Chondrocyte (in vitro differentiated cells): ENCODE measurements at regions not wholly inside any gene's neighbourhood (a gene's known extent, or its start where the extent isn't known, plus 50 kb on each side); places are given as distances from the start of the nearest gene placed in this dataset.

ENCODE experiments used
- DNase-seq: peaks from one replicate; pipeline ENCODE4 v3.0.0; 2021; ENCODE audit warnings: mixed read lengths, low spot score
- H3K27ac Mint-ChIP-seq: one replicate; pipeline ENCODE4 v1.8.0; 2021; ENCODE audit warnings: mild to moderate bottlenecking, moderate library complexity, mixed read lengths; ENCODE audit not compliant: unreplicated experiment
- H3K27me3 Mint-ChIP-seq: 2 replicates; pipeline ENCODE4 v1.8.0; 2021; ENCODE audit warnings: low read depth, mixed read lengths
- H3K36me3 Mint-ChIP-seq: 2 replicates; pipeline ENCODE4 v1.8.0; 2021; ENCODE audit warnings: low read depth, mixed read lengths
- H3K4me1 Mint-ChIP-seq: 2 replicates; pipeline ENCODE4 v1.8.0; 2021; ENCODE audit warnings: low read depth, mild to moderate bottlenecking, mixed read lengths
- H3K4me3 Mint-ChIP-seq: one replicate; pipeline ENCODE4 v1.8.0; 2021; ENCODE audit warnings: mild to moderate bottlenecking, moderate library complexity, mixed read lengths; ENCODE audit not compliant: unreplicated experiment
- H3K9me3 Mint-ChIP-seq: 2 replicates; pipeline ENCODE4 v1.8.0; 2021; ENCODE audit warnings: low read depth, mixed read lengths
- TF ChIP-seq, protein P1 (sequence below): fragments of 200-600 bp; sonication (generic); IDR thresholded peaks from 2 replicates; pipeline ENCODE4 v1.5.0; 2021; ENCODE audit warnings: antibody characterized with exemption, mild to moderate bottlenecking, moderate library complexity

DNA sequence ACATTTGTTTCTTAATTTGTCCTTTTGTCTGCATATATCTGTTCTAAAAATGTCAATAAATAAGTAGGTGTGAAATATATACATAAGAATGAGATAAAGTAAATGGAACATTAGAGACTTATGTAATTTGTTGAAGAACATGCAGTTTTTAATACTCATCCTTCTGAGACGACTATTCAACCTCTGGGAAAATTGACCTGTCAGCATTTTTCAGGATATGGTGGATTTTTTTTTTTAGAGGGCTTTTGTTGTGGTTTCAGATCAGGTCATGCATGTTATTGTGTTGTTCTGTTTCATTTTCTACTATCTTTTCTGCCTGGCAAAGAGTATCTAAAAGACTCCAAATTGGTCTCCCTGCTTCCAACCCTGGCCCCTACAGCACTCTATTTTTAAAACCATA, 97.3 kb downstream of the PCDH7 start:
- H3K27me3 Mint-ChIP-seq, result no peaks in the 10 kb centered on the region
- DNase-seq, result no peak
- H3K27ac Mint-ChIP-seq, result no peak overlapping the region
- H3K4me1 Mint-ChIP-seq, result peaks cover 18% of the 10 kb centered on the region
- TF ChIP-seq, protein P1, sequence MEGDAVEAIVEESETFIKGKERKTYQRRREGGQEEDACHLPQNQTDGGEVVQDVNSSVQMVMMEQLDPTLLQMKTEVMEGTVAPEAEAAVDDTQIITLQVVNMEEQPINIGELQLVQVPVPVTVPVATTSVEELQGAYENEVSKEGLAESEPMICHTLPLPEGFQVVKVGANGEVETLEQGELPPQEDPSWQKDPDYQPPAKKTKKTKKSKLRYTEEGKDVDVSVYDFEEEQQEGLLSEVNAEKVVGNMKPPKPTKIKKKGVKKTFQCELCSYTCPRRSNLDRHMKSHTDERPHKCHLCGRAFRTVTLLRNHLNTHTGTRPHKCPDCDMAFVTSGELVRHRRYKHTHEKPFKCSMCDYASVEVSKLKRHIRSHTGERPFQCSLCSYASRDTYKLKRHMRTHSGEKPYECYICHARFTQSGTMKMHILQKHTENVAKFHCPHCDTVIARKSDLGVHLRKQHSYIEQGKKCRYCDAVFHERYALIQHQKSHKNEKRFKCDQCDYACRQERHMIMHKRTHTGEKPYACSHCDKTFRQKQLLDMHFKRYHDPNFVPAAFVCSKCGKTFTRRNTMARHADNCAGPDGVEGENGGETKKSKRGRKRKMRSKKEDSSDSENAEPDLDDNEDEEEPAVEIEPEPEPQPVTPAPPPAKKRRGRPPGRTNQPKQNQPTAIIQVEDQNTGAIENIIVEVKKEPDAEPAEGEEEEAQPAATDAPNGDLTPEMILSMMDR, result no peak
- H3K9me3 Mint-ChIP-seq, result no peaks in the 10 kb centered on the region
- no peak overlapping the region for H3K4me3 Mint-ChIP-seq
- H3K36me3 Mint-ChIP-seq, result no peaks in the 10 kb centered on the region

DNA sequence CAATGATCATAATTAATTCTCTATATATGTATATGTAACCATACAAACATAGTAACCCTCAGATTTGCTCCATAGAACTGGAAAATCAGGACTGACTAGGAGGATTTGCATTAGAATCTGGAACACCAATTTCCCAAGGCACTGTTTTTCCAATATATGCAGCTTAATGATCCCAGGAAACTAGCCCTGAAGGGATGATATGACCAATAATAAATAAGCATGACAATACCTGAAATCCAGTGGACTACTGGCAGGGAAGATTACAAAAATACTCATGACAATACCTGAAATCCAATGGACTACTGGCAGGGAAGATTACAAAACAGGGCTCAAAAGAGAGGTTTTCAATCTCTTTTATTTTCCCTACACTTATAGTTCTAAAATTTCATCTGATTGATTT, 98.4 kb downstream of the PCDH7 start:
- no peaks in the 10 kb centered on the region for H3K36me3 Mint-ChIP-seq
- H3K4me3 Mint-ChIP-seq, result no peak overlapping the region
- TF ChIP-seq, protein P1, result no peak
- H3K27ac Mint-ChIP-seq, result no peak overlapping the region
- no peak for DNase-seq
- H3K9me3 Mint-ChIP-seq, result no peaks in the 10 kb centered on the region
- H3K27me3 Mint-ChIP-seq, result no peaks in the 10 kb centered on the region
- H3K4me1 Mint-ChIP-seq, result peaks cover 18% of the 10 kb centered on the region

DNA sequence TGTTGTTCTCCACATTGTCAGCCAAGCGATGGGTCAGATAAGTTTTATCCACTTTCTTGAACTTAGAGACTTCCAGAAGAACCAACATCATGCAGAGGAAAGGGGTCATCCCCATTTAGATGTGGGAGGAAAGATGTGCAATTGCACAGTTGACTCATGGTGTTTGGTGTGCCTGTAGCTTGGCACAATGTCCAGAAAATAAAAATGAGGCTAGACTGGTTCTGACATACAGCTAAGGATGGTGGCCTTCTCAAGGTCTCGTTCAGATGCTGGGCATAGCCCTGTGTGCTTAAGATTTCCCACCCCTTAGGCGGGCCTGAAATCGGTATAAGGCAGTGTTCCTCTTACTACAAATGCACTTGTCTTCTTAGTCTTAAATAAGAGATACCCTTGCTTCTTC, 101.1 kb downstream of the PCDH7 start:
- DNase-seq, result no peak
- Mint-ChIP-seq H3K27ac (no peak overlapping the region), H3K4me3 (no peak overlapping the region), H3K4me1 (peaks cover 30% of the 10 kb centered on the region), H3K36me3 (no peaks in the 10 kb centered on the region), H3K9me3 (no peaks in the 10 kb centered on the region), H3K27me3 (no peaks in the 10 kb centered on the region)
- TF ChIP-seq, protein P1, result no peak

DNA sequence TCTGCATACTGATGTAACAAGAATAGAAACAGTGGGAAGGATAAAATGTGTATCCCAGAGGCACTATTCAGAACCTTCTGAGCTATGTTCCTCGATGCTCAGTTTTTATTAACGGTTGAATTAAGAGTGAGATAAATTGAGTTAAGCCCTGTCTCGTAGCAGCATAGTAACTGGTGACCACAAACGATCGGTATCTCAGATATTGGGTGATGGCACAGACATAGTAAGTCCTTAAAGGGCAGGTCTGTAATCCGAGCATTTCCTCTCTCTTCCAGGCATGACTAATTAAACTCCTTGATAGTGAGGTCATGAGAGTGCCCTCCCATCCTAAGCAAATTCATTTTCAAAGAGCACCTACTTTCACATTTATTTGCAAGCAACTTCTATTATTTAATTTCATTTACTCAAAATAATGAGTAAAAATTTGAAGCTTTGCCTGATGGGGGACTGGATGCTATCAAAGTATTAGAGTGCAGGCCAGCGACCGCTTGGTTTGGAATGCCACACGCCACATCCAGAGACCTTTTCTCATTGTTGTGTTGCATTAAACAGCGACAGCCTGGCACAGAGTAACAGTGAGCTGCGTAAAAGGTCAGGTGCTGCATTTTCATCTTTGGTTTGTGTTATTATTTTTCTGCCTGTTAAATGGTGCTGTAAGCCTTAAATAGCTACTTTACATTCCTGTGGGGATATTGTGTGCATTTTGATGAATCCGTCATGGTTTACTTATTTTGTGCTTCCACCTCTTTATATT, 101.9 kb downstream of the PCDH7 start:
- H3K4me1 Mint-ChIP-seq, result peaks cover 30% of the 10 kb centered on the region

DNA sequence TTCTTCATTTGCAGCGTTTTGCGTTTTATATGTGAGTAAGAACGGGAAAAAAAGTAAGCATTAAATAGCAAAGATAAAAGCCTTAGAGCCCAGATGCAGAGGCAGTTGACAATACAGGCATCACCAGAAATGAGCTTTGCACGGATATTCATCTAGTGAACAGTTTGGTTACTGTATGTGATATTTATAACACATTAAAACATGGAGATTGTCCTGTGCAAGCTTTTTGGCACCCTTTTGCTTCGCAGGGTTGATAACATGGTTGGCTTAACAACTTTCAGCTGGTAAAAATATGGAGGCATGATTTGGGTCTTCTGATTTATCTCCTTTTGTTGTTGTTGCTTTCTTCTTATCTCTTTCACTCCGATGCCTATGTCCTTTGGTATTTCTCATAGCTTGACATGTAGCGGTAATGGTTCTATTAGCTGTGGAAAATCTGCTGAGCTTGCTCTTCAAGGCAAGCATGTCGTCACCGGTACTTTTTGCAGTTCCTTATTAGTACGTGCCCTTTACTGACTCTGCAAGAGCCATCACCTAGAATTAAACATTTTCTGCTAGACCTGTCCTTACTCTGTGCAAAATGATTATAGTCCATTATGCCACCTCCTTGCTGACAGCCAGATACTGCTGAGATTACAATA, 102.9 kb downstream of the PCDH7 start:
- no peak overlapping the region for H3K4me3 Mint-ChIP-seq

More for the DNA sequence above, 101.9 kb downstream of the PCDH7 start:
- TF ChIP-seq, protein P1, result no peak
- Mint-ChIP-seq H3K27me3 (no peaks in the 10 kb centered on the region), H3K4me3 (no peak overlapping the region), H3K27ac (no peak overlapping the region), H3K36me3 (no peaks in the 10 kb centered on the region), H3K9me3 (no peaks in the 10 kb centered on the region)
- DNase-seq, result no peak

More for the DNA sequence above, 102.9 kb downstream of the PCDH7 start:
- Mint-ChIP-seq H3K27me3 (no peaks in the 10 kb centered on the region), H3K9me3 (no peaks in the 10 kb centered on the region), H3K36me3 (no peaks in the 10 kb centered on the region), H3K4me1 (peaks cover 30% of the 10 kb centered on the region), H3K27ac (no peak overlapping the region)
- DNase-seq, result no peak
- TF ChIP-seq, protein P1, result no peak
